WTC11 (cell line): ENCODE measurements at regions not wholly inside any gene's neighbourhood (a gene's known extent, or its start where the extent isn't known, plus 50 kb on each side); places are given as distances from the start of the nearest gene placed in this dataset.

Experiments used
- CREB1 ChIP-seq: sonication (generic); formaldehyde crosslinking; IDR thresholded peaks from 2 replicates; pipeline ENCODE4 v1.8.0; 2023; ENCODE audit warnings: mild to moderate bottlenecking, missing genetic modification reagents
- CTCF ChIP-seq: fragments of 200-600 bp; IDR thresholded peaks from 2 replicates; pipeline ENCODE4 v1.8.0; 2022; ENCODE audit warnings: antibody characterized with exemption
- E2F5 ChIP-seq: sonication (generic); formaldehyde crosslinking; IDR thresholded peaks from 2 replicates; pipeline ENCODE4 v1.8.1; 2022; ENCODE audit warnings: mild to moderate bottlenecking, moderate library complexity, missing genetic modification reagents
- ESRRA ChIP-seq: sonication (generic); formaldehyde crosslinking; IDR thresholded peaks from 2 replicates; pipeline ENCODE4 v1.8.1; 2022; ENCODE audit warnings: mild to moderate bottlenecking, missing genetic modification reagents, borderline replicate concordance
- ETV6 ChIP-seq: sonication (generic); formaldehyde crosslinking; IDR thresholded peaks from 2 replicates; pipeline ENCODE4 v1.8.1; 2022; ENCODE audit warnings: mild to moderate bottlenecking, missing genetic modification reagents
- GABPB1 ChIP-seq: sonication (generic); formaldehyde crosslinking; IDR thresholded peaks from 2 replicates; pipeline ENCODE4 v1.8.1; 2023; ENCODE audit warnings: mild to moderate bottlenecking, missing genetic modification reagents
- JUN ChIP-seq: sonication (generic); formaldehyde crosslinking; IDR thresholded peaks from 2 replicates; pipeline ENCODE4 v1.8.0; 2023; ENCODE audit warnings: mild to moderate bottlenecking, missing genetic modification reagents
- MAX ChIP-seq: sonication (generic); formaldehyde crosslinking; IDR thresholded peaks from 2 replicates; pipeline ENCODE4 v1.8.0; 2022; ENCODE audit warnings: mild to moderate bottlenecking, missing genetic modification reagents
- NR2C2 ChIP-seq: sonication (generic); formaldehyde crosslinking; IDR thresholded peaks from 2 replicates; pipeline ENCODE4 v1.8.0; 2022; ENCODE audit warnings: mild to moderate bottlenecking, missing genetic modification reagents
- ZNF263 ChIP-seq: sonication (generic); formaldehyde crosslinking; IDR thresholded peaks from 2 replicates; pipeline ENCODE4 v1.8.1; 2022; ENCODE audit warnings: low read depth, mild to moderate bottlenecking, moderate library complexity, missing genetic modification reagents
- ZNF416 ChIP-seq: fragments of 250-450 bp; sonication (Bioruptor Pico); IDR thresholded peaks from 2 replicates; pipeline ENCODE4 v1.9.0; 2021; ENCODE audit warnings: mild to moderate bottlenecking, inconsistent platforms

GRCh38 chr12:131489718-131490117 is 221.2 kb upstream of the SFSWAP start:
- no peak for TF ChIP-seq ZNF416 (CRISPR knock-in tag)
- no peak for TF ChIP-seq CREB1 (CRISPR knock-in tag)
- no peak for TF ChIP-seq NR2C2
- no peak for TF ChIP-seq ESRRA (CRISPR knock-in tag)
- TF ChIP-seq CTCF = no peak
- TF ChIP-seq ZNF263 (CRISPR knock-in tag) = no peak
- no peak for TF ChIP-seq JUN (CRISPR knock-in tag)
- TF ChIP-seq MAX = no peak
- TF ChIP-seq E2F5 (CRISPR knock-in tag) = no peak
- TF ChIP-seq ETV6 (CRISPR knock-in tag) = no peak
- no peak for TF ChIP-seq GABPB1
